ENCODE measurements at regions not wholly inside any gene's neighbourhood (a gene's known extent, or its start where the extent isn't known, plus 50 kb on each side); places are given as distances from the start of the nearest gene placed in this dataset.

- no peak for TF ChIP-seq CTCF (conservative IDR thresholded peaks at IDR 0.05)
- H3K27ac ChIP-seq, result no peak overlapping the region
Measured at GRCh38 chr3:66622756-66623457, 122.1 kb upstream of the LRIG1 start.

GRCh38 chr3:66625505-66626216, 124.8 kb upstream of the LRIG1 start:
- TF ChIP-seq CTCF (conservative IDR thresholded peaks at IDR 0.05), result no peak
- H3K27ac ChIP-seq, result peak overlapping the region; percentile 47

- no peak for TF ChIP-seq CTCF (conservative IDR thresholded peaks at IDR 0.05)
Measured at GRCh38 chr3:66629150-66629981, 128.5 kb upstream of the LRIG1 start.

GRCh38 chr3:66629982-66630368, 129.2 kb upstream of the LRIG1 start:
- H3K27ac ChIP-seq, result no peak overlapping the region
- TF ChIP-seq CTCF (conservative IDR thresholded peaks at IDR 0.05), result no peak

More at GRCh38 chr3:66629150-66629981, 128.5 kb upstream of the LRIG1 start:
- H3K27ac ChIP-seq, result no peak overlapping the region

- TF ChIP-seq CTCF (conservative IDR thresholded peaks at IDR 0.05), result no peak
- H3K27ac ChIP-seq, result no peak overlapping the region
Measured at GRCh38 chr3:66633402-66634381, 132.9 kb upstream of the LRIG1 start.

- H3K27ac ChIP-seq, result no peak overlapping the region
- no peak; the same call in 1 of the 2 replicates for TF ChIP-seq CTCF (conservative IDR thresholded peaks at IDR 0.05)
Measured at GRCh38 chr3:66638717-66639116, 137.9 kb upstream of the LRIG1 start.

Measured in VCaP (cell line).